ENCODE measurements at regions not wholly inside any gene's neighbourhood (a gene's known extent, or its start where the extent isn't known, plus 50 kb on each side); places are given as distances from the start of the nearest gene placed in this dataset.

GRCh38 chr13:50595196-50595595 lies 248.3 kb downstream of the DLEU7 start:
- intact Hi-C loops (cut with DNase I; ENCODE audit: low total_unique reads), result no loop called here
- WGBS, 2 donors, result 82 to 90% methylated on average over 3 of the region's 3 CpGs
- DNase-seq (ENCODE audit: low spot score in 2 of 2), result no peak
- no peak for TF ChIP-seq POLR2A (IDR thresholded peaks at IDR 0.05)
- TF ChIP-seq CTCF (IDR thresholded peaks at IDR 0.05), result no peak
- H3K4me3 ChIP-seq (ENCODE audit: low read depth, poor library complexity, severe bottlenecking), result no peak overlapping the region

GRCh38 chr13:50596156-50596555 lies 247.3 kb downstream of the DLEU7 start:
- intact Hi-C loops (cut with DNase I; ENCODE audit: low total_unique reads), result no loop called here
- WGBS, 2 donors, result 88 to 94% methylated on average over 1 of the region's 1 CpG
- no peak for DNase-seq (ENCODE audit: low spot score in 2 of 2)
- TF ChIP-seq CTCF (IDR thresholded peaks at IDR 0.05) (no peak), POLR2A (IDR thresholded peaks at IDR 0.05) (no peak)
- no peak overlapping the region for H3K4me3 ChIP-seq (ENCODE audit: low read depth, poor library complexity, severe bottlenecking)

DNA sequence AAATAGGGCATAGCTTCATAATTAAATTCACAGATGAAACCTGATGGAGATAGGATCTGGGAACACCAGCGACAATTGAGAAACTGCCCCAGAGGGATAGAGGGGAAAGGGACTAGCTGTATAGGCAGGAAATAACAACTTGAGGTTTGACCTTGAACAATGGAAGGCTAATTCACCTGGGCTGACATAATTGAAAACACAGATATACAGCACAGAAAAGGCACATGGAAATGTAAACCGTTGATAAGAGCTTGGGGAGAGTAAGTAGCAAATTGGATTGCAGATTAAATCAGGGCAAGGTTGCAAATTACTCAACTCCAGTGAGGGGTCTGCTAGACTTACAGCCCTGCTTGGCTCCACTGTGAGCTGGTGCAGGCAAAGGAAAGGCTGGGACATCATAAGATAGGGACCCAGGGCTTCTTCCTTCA lies 246.7 kb downstream of the DLEU7 start:
- DNase-seq (ENCODE audit: low spot score in 2 of 2), result no peak
- no peak overlapping the region for H3K4me3 ChIP-seq (ENCODE audit: low read depth, poor library complexity, severe bottlenecking)
- 59 to 79% methylated on average over 2 of the region's 2 CpGs for WGBS, 2 donors
- TF ChIP-seq CTCF (IDR thresholded peaks at IDR 0.05) (no peak), POLR2A (IDR thresholded peaks at IDR 0.05) (no peak)
- intact Hi-C loops (cut with DNase I; ENCODE audit: low total_unique reads), result no loop called here

- no peak for DNase-seq (ENCODE audit: low spot score in 2 of 2)
- intact Hi-C loops (cut with DNase I; ENCODE audit: low total_unique reads), result no loop called here
- TF ChIP-seq CTCF (IDR thresholded peaks at IDR 0.05), result no peak
- TF ChIP-seq POLR2A (IDR thresholded peaks at IDR 0.05), result no peak
- no peak overlapping the region for H3K4me3 ChIP-seq (ENCODE audit: low read depth, poor library complexity, severe bottlenecking)
- 50 to 53% methylated on average over 3 of the region's 3 CpGs for WGBS, 2 donors
Measured at GRCh38 chr13:50598338-50598737, 245.2 kb downstream of the DLEU7 start.

DNA sequence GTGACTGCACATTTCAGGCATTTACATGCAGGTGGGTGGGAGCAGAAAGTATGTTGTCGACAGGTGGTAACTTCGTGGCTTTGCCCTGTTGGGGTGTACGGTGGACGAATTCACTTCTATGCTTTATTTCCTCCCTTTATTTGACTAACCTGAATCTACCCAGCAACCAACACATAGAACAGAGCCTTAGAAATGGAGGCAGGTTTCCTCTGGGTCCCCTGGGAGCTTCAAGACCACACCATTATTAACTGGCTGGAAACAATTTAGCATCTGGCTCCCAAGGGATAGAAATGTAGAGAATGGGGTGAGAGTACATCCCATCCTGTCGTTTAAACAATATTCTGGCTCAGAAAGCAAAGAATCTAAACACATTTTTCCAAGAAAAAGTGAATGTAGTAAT lies 244.4 kb downstream of the DLEU7 start:
- WGBS, 2 donors, result 53 to 69% methylated on average over 5 of the region's 5 CpGs
- TF ChIP-seq CTCF (IDR thresholded peaks at IDR 0.05) (no peak), POLR2A (IDR thresholded peaks at IDR 0.05) (no peak)

DNA sequence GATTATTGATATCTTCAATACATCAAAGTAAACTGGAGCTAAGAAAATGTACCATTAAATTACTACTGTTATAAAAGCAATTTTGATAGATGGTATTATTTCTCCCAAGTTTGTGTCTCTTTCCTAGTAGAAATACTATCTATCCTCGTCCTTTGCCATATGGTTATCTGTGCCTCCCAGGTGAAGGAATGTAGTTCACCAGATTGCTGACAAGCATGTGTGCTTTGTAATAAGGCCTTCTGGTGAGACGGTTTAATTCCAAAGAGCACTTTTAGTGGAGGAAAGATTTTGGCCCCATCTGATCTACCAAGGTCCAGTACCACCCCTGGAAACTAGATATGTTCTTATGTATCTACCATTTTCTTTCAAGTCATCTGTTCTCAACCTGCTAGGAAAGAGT lies 243.6 kb downstream of the DLEU7 start:
- intact Hi-C loops (cut with DNase I; ENCODE audit: low total_unique reads), result no loop called here
- TF ChIP-seq CTCF (IDR thresholded peaks at IDR 0.05) (no peak), POLR2A (IDR thresholded peaks at IDR 0.05) (no peak)
- no peak overlapping the region for H3K4me3 ChIP-seq (ENCODE audit: low read depth, poor library complexity, severe bottlenecking)
- WGBS, 2 donors, result 44 to 68% methylated on average over 2 of the region's 2 CpGs
- DNase-seq (ENCODE audit: low spot score in 2 of 2), result no peak

More for the DNA sequence above, 244.4 kb downstream of the DLEU7 start:
- H3K4me3 ChIP-seq (ENCODE audit: low read depth, poor library complexity, severe bottlenecking), result no peak overlapping the region
- intact Hi-C loops (cut with DNase I; ENCODE audit: low total_unique reads), result no loop called here
- no peak for DNase-seq (ENCODE audit: low spot score in 2 of 2)

Measured in lower leg skin (tissue), 4 donors.